ENCODE measurements at regions not wholly inside any gene's neighbourhood (a gene's known extent, or its start where the extent isn't known, plus 50 kb on each side); places are given as distances from the start of the nearest gene placed in this dataset.

DNA sequence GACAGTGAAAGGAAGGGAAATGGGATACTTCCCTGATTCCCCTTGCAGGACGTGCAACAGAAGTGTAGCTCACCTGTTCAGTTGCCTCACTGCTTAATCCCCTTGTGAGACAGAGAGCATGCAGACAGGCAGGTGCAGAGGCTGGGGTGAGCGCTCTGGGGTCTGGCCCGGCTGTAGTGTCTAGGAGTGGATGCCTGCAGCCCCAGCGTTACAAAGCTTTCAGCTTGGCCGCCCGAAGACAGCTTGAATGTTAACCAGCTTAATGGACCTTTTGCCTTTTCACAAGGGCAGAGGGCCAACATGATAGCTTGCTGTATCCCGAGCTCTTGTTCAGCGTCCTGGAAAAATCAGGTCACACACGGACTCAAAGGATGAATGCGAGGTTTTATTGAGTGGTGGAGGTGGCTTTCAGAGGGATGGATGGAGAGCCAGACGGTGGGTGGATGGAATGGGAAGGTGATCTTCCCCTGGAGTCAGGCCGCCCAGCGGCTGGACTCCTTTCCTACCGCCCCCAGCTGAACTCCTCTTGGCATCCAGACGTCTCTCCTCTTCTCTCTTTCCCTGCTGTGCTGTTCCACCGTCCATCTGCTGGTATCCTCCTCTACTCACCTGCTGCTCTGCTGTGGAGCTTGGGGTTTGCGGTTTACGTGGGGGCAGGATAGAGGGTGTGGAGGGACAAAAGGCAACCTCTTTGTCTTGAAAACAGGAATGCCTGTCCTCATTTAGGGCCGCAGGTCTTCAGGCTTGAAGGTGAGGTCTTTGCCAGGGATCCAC lies 86.2 kb upstream of the RESF1 start:
- no peak for DNase-seq
- Mint-ChIP-seq H3K27ac (peak overlapping the region in 1 of 3 experiments; percentile 68; a peak in 2 of 7 replicates), H3K4me1 (peaks cover 27 to 39% of the 10 kb centered on the region in 2 experiments), H3K4me3 (no peak overlapping the region), H3K9me3 (peaks cover 23 to 29% of the 10 kb centered on the region in 2 experiments), H3K27me3 (ENCODE audit: low read depth) (no peaks in the 10 kb centered on the region; the same call in 1 of the 2 replicates), H3K36me3 (ENCODE audit: insufficient read depth in 1 of 3, low read depth in 3 of 3) (peaks cover 3 to 24% (median 14%) of the 10 kb centered on the region in 3 experiments)
- Histone ChIP-seq H2BK5ac (ENCODE audit: insufficient read length, low read length) (no peak overlapping the region), H4K20me1 (ENCODE audit: control insufficient read depth, insufficient read depth, insufficient read length) (no peaks in the 10 kb centered on the region), H2BK120ac (ENCODE audit: low read depth, low read length, poor library complexity, severe bottlenecking) (no peak overlapping the region), H3K27ac (ENCODE audit: insufficient read length, low read depth, low read length) (no peak overlapping the region), H3T11ph (ENCODE audit: low read length) (no peak overlapping the region), H2AFZ (ENCODE audit: low read length) (no peak overlapping the region), H4K5ac (ENCODE audit: insufficient read length, low read depth, low read length) (no peak overlapping the region), H3K23ac (ENCODE audit: insufficient read length, low read depth, low read length) (no peak overlapping the region), H3K9me3 (ENCODE audit: control insufficient read depth, low read depth, low read length) (no peaks in the 10 kb centered on the region), H3K18ac (ENCODE audit: insufficient read length, low read depth, low read length) (no peak overlapping the region), H3K56ac (ENCODE audit: insufficient read length, low read depth, low read length) (no peak overlapping the region), H4K91ac (ENCODE audit: insufficient read length, low read depth, low read length) (no peak overlapping the region), H2AK5ac (ENCODE audit: insufficient read length, low read length) (no peak overlapping the region), H3K23me2 (ENCODE audit: insufficient read length, low read depth, low read length, poor library complexity, severe bottlenecking) (no peaks in the 10 kb centered on the region), H3K79me2 (ENCODE audit: insufficient read depth, low read length) (no peaks in the 10 kb centered on the region), H2BK20ac (ENCODE audit: low read depth, low read length, poor library complexity, severe bottlenecking) (no peak overlapping the region), H3K4ac (ENCODE audit: low read depth, low read length) (no peak overlapping the region), H2BK15ac (ENCODE audit: low read depth, low read length) (no peak overlapping the region), H3K27me3 (ENCODE audit: insufficient read depth, low read length) (no peaks in the 10 kb centered on the region), H3K9ac (ENCODE audit: extremely low read depth, insufficient read length, low read length) (no peak overlapping the region), H3K79me1 (ENCODE audit: insufficient read depth, low read depth, low read length, poor library complexity, severe bottlenecking) (no peaks in the 10 kb centered on the region), H3K14ac (ENCODE audit: insufficient read depth, low read length) (no peak overlapping the region), H3K4me1 (ENCODE audit: insufficient read depth, low read length) (peaks cover 6% of the 10 kb centered on the region; the same call in 1 of the 2 replicates), H4K8ac (replicated peaks; ENCODE audit: insufficient read length, low read depth, low read length) (no peak overlapping the region), H2BK12ac (ENCODE audit: insufficient read length, low read depth, low read length) (no peak overlapping the region), H3K4me2 (ENCODE audit: insufficient read depth, insufficient read length, low read length) (no peak overlapping the region)
- no peak for TF ChIP-seq CTCF (conservative IDR thresholded peaks at IDR 0.05)
- no CpG with 5 or more reads among the region's 19 CpGs for WGBS (ENCODE audit: extremely low coverage, insufficient read length, low lambda C conversion rate)
